Mesenchymal stem cell (in vitro differentiated cells and primary cell): ENCODE measurements at regions not wholly inside any gene's neighbourhood (a gene's known extent, or its start where the extent isn't known, plus 50 kb on each side); places are given as distances from the start of the nearest gene placed in this dataset.

Experiments
- DNase-seq: peaks from one replicate; pipeline ENCODE4 v3.0.0-alpha.2; 2013
- H2AFZ ChIP-seq: one replicate; pipeline ENCODE4 v1.6.1; 2013; ENCODE audit warnings: low read depth, mild to moderate bottlenecking, control low read depth, inconsistent platforms, low read length, moderate library complexity
- H2AK5ac ChIP-seq: 2 replicates; pipeline ENCODE4 v1.6.1; 2013; ENCODE audit warnings: low read length, moderate library complexity, mild to moderate bottlenecking, inconsistent platforms; ENCODE audit not compliant: severe bottlenecking
- H2BK120ac ChIP-seq: one replicate; pipeline ENCODE4 v1.6.1; 2013; ENCODE audit warnings: low read depth, mild to moderate bottlenecking, inconsistent platforms, low read length, moderate library complexity
- H2BK12ac ChIP-seq, 2 experiments: one replicate each; pipeline ENCODE4 v1.6.1; 2013; ENCODE audit warnings: inconsistent platforms in 2 of 2, low read length in 2 of 2, mild to moderate bottlenecking in 2 of 2, moderate library complexity in 2 of 2, control low read depth in 1 of 2
- H2BK15ac ChIP-seq: one replicate; pipeline ENCODE4 v1.6.1; 2013; ENCODE audit warnings: mild to moderate bottlenecking, low read depth, inconsistent platforms; ENCODE audit not compliant: poor library complexity, severe bottlenecking
- H2BK5ac ChIP-seq: 2 replicates; pipeline ENCODE4 v1.6.1; 2013; ENCODE audit warnings: low read depth, mild to moderate bottlenecking, low read length, control low read depth, inconsistent platforms; ENCODE audit not compliant: poor library complexity, severe bottlenecking
- H3K14ac ChIP-seq, 2 experiments: one replicate each; pipeline ENCODE4 v1.6.1; 2013; ENCODE audit warnings: inconsistent platforms in 2 of 2, low read length in 2 of 2, control low read depth in 1 of 2, mild to moderate bottlenecking in 1 of 2, moderate library complexity in 1 of 2
- H3K18ac ChIP-seq, 2 experiments: one replicate each; pipeline ENCODE4 v1.6.1; 2013; ENCODE audit warnings: inconsistent platforms in 2 of 2, low read length in 2 of 2, control low read depth in 1 of 2, low read depth in 1 of 2, mild to moderate bottlenecking in 1 of 2
- H3K23ac ChIP-seq, 2 experiments: one replicate each; pipeline ENCODE4 v1.6.1; 2013; ENCODE audit warnings: inconsistent platforms in 2 of 2, low read length in 2 of 2, mild to moderate bottlenecking in 2 of 2, moderate library complexity in 2 of 2, control low read depth in 1 of 2
- H3K27ac ChIP-seq: 2 replicates; pipeline ENCODE4 v1.5.1; 2013; ENCODE audit warnings: mild to moderate bottlenecking, moderate library complexity, low read length, control low read depth, inconsistent platforms; ENCODE audit not compliant: poor library complexity, severe bottlenecking
- H3K27me3 ChIP-seq, 2 experiments: 2 replicates each; pipeline versions ENCODE4 v1.6.1 to v1.7.0; 2013; ENCODE audit warnings: low read length in 2 of 2, mild to moderate bottlenecking in 2 of 2, moderate library complexity in 2 of 2, control low read depth in 1 of 2, inconsistent platforms in 1 of 2; ENCODE audit not compliant: control insufficient read depth in 1 of 2, insufficient read depth in 1 of 2
- H3K36me3 ChIP-seq, 2 experiments: 2 replicates each; pipeline versions ENCODE4 v1.6.1 to v1.7.0; 2013; ENCODE audit warnings: low read length in 2 of 2, control low read depth in 1 of 2, inconsistent platforms in 1 of 2, low read depth in 1 of 2, mild to moderate bottlenecking in 1 of 2; ENCODE audit not compliant: insufficient read depth in 2 of 2, control insufficient read depth in 1 of 2
- H3K4ac ChIP-seq, 2 experiments: one replicate each; pipeline ENCODE4 v1.6.1; 2013; ENCODE audit warnings: inconsistent platforms in 2 of 2, low read length in 2 of 2, mild to moderate bottlenecking in 2 of 2, moderate library complexity in 2 of 2, control low read depth in 1 of 2, low read depth in 1 of 2
- H3K4me1 ChIP-seq: 2 replicates; pipeline ENCODE4 v1.6.1; 2013; ENCODE audit warnings: low read depth, low read length, control low read depth; ENCODE audit not compliant: control insufficient read depth, insufficient read depth
- H3K4me2 ChIP-seq: 2 replicates; pipeline ENCODE4 v1.6.1; 2013; ENCODE audit warnings: low read length, mild to moderate bottlenecking, inconsistent platforms; ENCODE audit not compliant: poor library complexity, severe bottlenecking
- H3K4me3 ChIP-seq, 2 experiments: 2 replicates each; pipeline versions ENCODE4 v1.5.1 to v1.7.0; 2013; ENCODE audit warnings: low read length in 2 of 2, mild to moderate bottlenecking in 2 of 2, control low read depth in 1 of 2, low read depth in 1 of 2; ENCODE audit not compliant: insufficient read depth in 1 of 2
- H3K79me1 ChIP-seq: replicated peaks from 2 replicates; pipeline ENCODE4 v1.6.1; 2013; ENCODE audit warnings: mild to moderate bottlenecking, control low read depth, low read length, inconsistent platforms; ENCODE audit not compliant: poor library complexity, severe bottlenecking
- H3K9ac ChIP-seq: 2 replicates; pipeline ENCODE4 v1.7.0; 2013; ENCODE audit warnings: mild to moderate bottlenecking, low read length, moderate library complexity
- H3K9me3 ChIP-seq: 2 replicates; pipeline ENCODE4 v1.7.0; 2013; ENCODE audit warnings: mild to moderate bottlenecking, low read length; ENCODE audit not compliant: control insufficient read depth
- H4K8ac ChIP-seq: one replicate; pipeline ENCODE4 v1.6.1; 2013; ENCODE audit warnings: inconsistent platforms, mild to moderate bottlenecking, low read length, moderate library complexity
- H4K91ac ChIP-seq: one replicate; pipeline ENCODE4 v1.6.1; 2013; ENCODE audit warnings: mild to moderate bottlenecking, low read length, inconsistent platforms
- WGBS: methylation state at CpG from one replicate; pipeline ENCODE4 v1.1.7; 2013; ENCODE audit warnings: mixed read lengths; 5-methylcytosine and 5-hydroxymethylcytosine counted together

- WGBS: 85% methylated on average over 16 of the region's 16 CpGs
- Histone ChIP-seq H3K27me3 (no peaks in the 10 kb centered on the region), H3K4me1 (no peaks in the 10 kb centered on the region), H2AFZ (no peak overlapping the region), H3K9me3 (no peaks in the 10 kb centered on the region), H3K4me3 (no peak overlapping the region), H4K8ac (no peak overlapping the region), H3K36me3 (no peaks in the 10 kb centered on the region), H3K27ac (no peak overlapping the region), H3K4ac (no peak overlapping the region), H2BK120ac (no peak overlapping the region), H2BK5ac (no peak overlapping the region), H2AK5ac (no peak overlapping the region), H3K9ac (no peak overlapping the region), H3K4me2 (no peak overlapping the region), H3K23ac (no peak overlapping the region), H3K18ac (no peak overlapping the region), H2BK12ac (no peak overlapping the region), H3K79me1 (no peaks in the 10 kb centered on the region), H2BK15ac (no peak overlapping the region), H4K91ac (no peak overlapping the region), H3K14ac (no peak overlapping the region)
- DNase-seq: no peak
Observed at GRCh38 chr1:4021136-4021973, 121.3 kb upstream of the C1orf174 start.

GRCh38 chr1:4021974-4022268, 121.8 kb upstream of the C1orf174 start:
- Histone ChIP-seq H4K91ac (no peak overlapping the region), H3K9ac (no peak overlapping the region), H3K18ac (no peak overlapping the region), H2BK120ac (no peak overlapping the region), H2BK5ac (no peak overlapping the region), H3K23ac (no peak overlapping the region), H3K36me3 (no peaks in the 10 kb centered on the region), H3K4ac (no peak overlapping the region), H2AK5ac (no peak overlapping the region), H3K4me2 (no peak overlapping the region), H3K4me3 (no peak overlapping the region), H3K27ac (no peak overlapping the region), H3K79me1 (no peaks in the 10 kb centered on the region), H3K9me3 (no peaks in the 10 kb centered on the region), H2BK15ac (no peak overlapping the region), H3K14ac (no peak overlapping the region), H3K4me1 (no peaks in the 10 kb centered on the region), H2AFZ (no peak overlapping the region), H3K27me3 (no peaks in the 10 kb centered on the region), H4K8ac (no peak overlapping the region), H2BK12ac (no peak overlapping the region)
- WGBS: 72% methylated on average over 3 of the region's 3 CpGs
- no peak for DNase-seq

GRCh38 chr1:4022715-4023114, 122.6 kb upstream of the C1orf174 start:
- H3K4me1 ChIP-seq: no peaks in the 10 kb centered on the region
- H2BK5ac ChIP-seq: no peak overlapping the region
- no peak overlapping the region for H2BK15ac ChIP-seq
- no peak overlapping the region for H2AFZ ChIP-seq
- no peak overlapping the region for H2BK120ac ChIP-seq
- no peak overlapping the region for H3K4me3 ChIP-seq
- no peaks in the 10 kb centered on the region for H3K79me1 ChIP-seq
- DNase-seq: no peak
- H2AK5ac ChIP-seq: no peak overlapping the region
- no peak overlapping the region for H2BK12ac ChIP-seq
- H3K18ac ChIP-seq: no peak overlapping the region
- H3K4me2 ChIP-seq: no peak overlapping the region
- no peaks in the 10 kb centered on the region for H3K9me3 ChIP-seq
- no peak overlapping the region for H3K27ac ChIP-seq
- H4K8ac ChIP-seq: no peak overlapping the region
- H4K91ac ChIP-seq: no peak overlapping the region
- H3K23ac ChIP-seq: no peak overlapping the region
- no peak overlapping the region for H3K9ac ChIP-seq
- H3K14ac ChIP-seq: no peak overlapping the region
- no peaks in the 10 kb centered on the region for H3K27me3 ChIP-seq
- no peak overlapping the region for H3K4ac ChIP-seq
- H3K36me3 ChIP-seq: no peaks in the 10 kb centered on the region
- WGBS: 86% methylated on average over 14 of the region's 14 CpGs

GRCh38 chr1:4023678-4024077, 123.6 kb upstream of the C1orf174 start:
- H3K18ac ChIP-seq: no peak overlapping the region
- H4K8ac ChIP-seq: no peak overlapping the region
- H3K4me3 ChIP-seq: no peak overlapping the region
- H3K4me2 ChIP-seq: no peak overlapping the region
- no peaks in the 10 kb centered on the region for H3K27me3 ChIP-seq
- H3K4ac ChIP-seq: no peak overlapping the region
- H3K23ac ChIP-seq: no peak overlapping the region
- H2BK15ac ChIP-seq: no peak overlapping the region
- no peaks in the 10 kb centered on the region for H3K4me1 ChIP-seq
- DNase-seq: no peak
- no peaks in the 10 kb centered on the region for H3K79me1 ChIP-seq
- H2BK12ac ChIP-seq: no peak overlapping the region
- no peak overlapping the region for H3K9ac ChIP-seq
- no peak overlapping the region for H2AK5ac ChIP-seq
- H3K27ac ChIP-seq: no peak overlapping the region
- H2AFZ ChIP-seq: no peak overlapping the region
- H2BK5ac ChIP-seq: no peak overlapping the region
- WGBS: 81% methylated on average over 5 of the region's 5 CpGs
- H2BK120ac ChIP-seq: no peak overlapping the region
- no peaks in the 10 kb centered on the region for H3K9me3 ChIP-seq
- no peaks in the 10 kb centered on the region for H3K36me3 ChIP-seq
- no peak overlapping the region for H4K91ac ChIP-seq
- H3K14ac ChIP-seq: no peak overlapping the region
